ENCODE measurements at regions not wholly inside any gene's neighbourhood (a gene's known extent, or its start where the extent isn't known, plus 50 kb on each side); places are given as distances from the start of the nearest gene placed in this dataset.

GRCh38 chr12:17028348-17028747, 422.4 kb upstream of the LMO3 start:
- no peak for TF ChIP-seq GATA3 (IDR thresholded peaks at IDR 0.05; ENCODE audit: low read depth, low read length)
- no peak for TF ChIP-seq GATA2 (IDR thresholded peaks at IDR 0.05; ENCODE audit: low read depth, low read length)

DNA sequence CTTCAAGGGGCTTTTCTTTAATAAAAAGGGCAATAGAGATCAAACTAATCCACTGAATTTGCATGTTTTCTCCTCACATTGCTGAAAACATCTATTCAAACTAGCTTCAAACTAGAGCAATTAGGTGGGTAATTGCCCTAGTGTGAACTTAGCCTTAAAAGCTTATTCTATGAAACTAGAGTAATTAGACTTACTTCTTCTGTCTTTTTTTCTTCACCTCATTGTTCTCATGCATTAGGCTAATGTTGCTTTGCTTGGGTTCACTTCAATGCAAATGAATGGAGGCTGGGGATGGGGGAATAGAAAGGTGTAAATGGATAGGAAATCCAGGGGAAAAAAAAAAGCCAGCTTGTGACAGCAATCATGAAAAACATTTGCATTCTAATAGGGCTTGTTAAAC, 414.8 kb upstream of the LMO3 start:
- no peak for TF ChIP-seq GATA2 (IDR thresholded peaks at IDR 0.05; ENCODE audit: low read depth, low read length)

DNA sequence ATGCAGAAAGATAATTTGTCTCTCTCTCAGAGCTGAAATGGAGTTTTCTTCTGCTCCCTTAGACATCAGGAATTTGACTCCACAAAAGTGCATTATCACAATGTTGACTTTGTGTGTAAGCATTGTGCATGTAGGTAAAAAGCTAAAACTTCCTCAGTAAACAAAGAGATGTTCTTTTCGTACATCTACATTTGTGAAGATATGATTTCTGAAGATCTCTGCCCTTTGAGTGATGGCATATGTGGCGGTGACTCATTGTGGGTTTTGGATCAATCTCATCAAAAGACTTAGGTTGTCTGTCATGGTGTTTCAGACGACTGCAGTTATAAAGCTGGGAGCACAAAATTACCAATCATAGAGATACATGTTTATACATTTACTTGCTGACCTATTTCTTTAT, 411.4 kb upstream of the LMO3 start:
- TF ChIP-seq GATA3 (IDR thresholded peaks at IDR 0.05; ENCODE audit: low read depth, low read length): no peak
- no peak for TF ChIP-seq GATA2 (IDR thresholded peaks at IDR 0.05; ENCODE audit: low read depth, low read length)

- TF ChIP-seq GATA2 (IDR thresholded peaks at IDR 0.05; ENCODE audit: low read depth, low read length) (no peak), GATA3 (IDR thresholded peaks at IDR 0.05; ENCODE audit: low read depth, low read length) (no peak)
These were observed 410.3 kb upstream of the LMO3 start for GRCh38 chr12:17016116-17016864.

- no peak for TF ChIP-seq GATA2 (IDR thresholded peaks at IDR 0.05; ENCODE audit: low read depth, low read length)
- no peak for TF ChIP-seq GATA3 (IDR thresholded peaks at IDR 0.05; ENCODE audit: low read depth, low read length)
These were observed 409.5 kb upstream of the LMO3 start for GRCh38 chr12:17015501-17015900.

DNA sequence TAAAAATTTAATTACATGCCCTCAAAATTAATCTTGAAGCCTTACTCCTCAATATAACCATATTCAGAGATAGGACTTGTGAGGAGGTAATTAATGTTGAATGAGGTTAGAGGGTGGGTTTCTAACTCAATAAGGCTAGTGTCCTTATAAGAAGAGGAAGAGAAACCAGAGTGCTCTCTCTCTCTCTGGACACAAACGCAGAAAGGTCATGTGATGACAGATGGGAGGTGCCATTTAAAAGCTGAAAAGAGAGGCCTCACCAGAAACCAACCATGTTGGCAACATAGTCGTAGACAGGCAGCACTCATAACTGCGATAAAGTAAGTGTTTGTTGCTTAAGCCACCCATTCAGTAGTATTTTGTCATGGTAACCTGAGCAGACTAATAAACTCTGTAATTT, 378.5 kb upstream of the LMO3 start:
- no peak for TF ChIP-seq GATA2 (IDR thresholded peaks at IDR 0.05; ENCODE audit: low read depth, low read length)
- no peak for TF ChIP-seq GATA3 (IDR thresholded peaks at IDR 0.05; ENCODE audit: low read depth, low read length)

DNA sequence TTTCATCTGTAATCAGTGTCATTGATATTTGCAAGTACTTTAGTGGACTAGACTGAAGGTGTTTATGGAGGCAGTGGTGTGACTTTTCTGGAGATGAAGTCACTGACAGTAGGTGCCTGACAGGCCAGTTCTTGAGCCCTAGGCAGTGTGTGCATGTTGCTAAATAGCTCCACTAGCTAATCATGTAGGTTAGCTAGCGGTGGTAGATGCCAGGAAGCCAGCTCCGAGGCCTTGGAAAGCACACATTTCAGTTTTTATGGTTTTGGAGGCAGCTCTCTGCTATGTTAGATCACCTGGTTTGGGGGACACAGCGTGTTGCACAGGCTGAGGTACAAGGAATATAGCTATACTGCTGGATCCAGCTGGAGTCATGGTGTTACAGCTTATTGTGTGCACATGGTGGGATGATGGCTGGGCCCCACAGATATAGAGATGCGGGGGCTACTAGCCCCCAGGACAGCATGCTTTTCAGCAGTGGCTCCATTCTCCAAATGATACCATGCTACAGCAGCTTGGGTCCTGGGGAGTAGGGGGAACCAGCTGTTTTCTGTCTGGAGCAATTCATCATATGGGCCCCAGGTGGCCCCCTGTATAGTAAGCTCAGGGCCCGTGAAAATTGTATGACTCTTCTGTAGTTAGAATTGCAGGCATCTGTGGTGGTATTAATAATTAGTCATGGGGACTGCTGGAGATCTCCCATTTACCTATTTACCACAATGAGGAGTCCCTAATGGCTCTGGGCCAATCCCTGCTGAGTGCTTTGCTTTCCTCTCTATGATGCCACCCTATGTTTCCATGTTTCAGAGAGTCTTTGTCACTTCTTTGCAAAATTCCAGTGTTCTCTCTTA, 367.2 kb upstream of the LMO3 start:
- no peak for TF ChIP-seq GATA2 (IDR thresholded peaks at IDR 0.05; ENCODE audit: low read depth, low read length)
- TF ChIP-seq GATA3 (IDR thresholded peaks at IDR 0.05; ENCODE audit: low read depth, low read length): no peak

DNA sequence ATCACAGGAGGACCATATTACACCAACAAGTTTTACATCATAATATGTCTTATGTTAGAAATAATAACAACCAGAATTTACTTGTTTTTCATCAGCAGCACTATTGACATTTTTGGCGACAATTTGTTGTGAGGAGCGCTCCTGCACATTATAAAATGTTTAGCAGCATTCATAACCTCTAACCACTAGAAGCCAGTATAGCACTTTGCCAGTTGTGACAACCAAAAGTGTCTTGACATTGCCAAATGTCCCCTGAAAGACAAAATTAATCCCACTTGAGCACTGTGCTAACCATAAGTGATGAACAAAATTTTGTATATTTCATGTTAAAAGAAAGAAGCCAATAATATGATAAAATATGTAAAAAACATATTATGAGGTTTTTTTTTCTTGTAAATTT, 356.9 kb upstream of the LMO3 start:
- no peak for TF ChIP-seq GATA2 (IDR thresholded peaks at IDR 0.05; ENCODE audit: low read depth, low read length)

DNA sequence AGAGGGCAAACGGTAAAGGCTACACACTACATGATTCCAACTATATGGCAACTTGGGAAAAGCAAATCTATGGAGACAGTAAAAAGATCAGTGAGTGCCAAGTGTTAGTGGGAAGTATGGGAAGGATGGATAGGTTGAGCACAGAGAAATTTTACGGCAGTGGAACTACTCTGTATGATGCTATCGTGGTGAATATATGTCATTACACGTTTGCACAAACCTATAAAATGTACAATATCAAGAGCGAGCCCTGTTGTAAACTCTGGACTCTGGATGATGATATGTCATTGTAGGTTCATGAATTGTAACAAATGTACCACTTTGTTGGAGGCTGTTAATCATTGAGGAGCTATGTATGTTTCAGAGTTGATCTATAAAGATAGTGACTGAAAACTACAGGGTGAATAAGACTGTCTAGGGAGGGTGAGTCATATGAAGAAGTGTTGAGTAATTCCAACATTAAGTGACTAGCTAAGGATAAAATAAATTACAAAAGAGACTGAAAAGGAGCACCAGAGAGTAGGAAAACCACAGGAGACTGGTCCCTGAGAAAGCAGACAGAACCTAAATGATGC, 349.2 kb upstream of the LMO3 start:
- TF ChIP-seq GATA2 (IDR thresholded peaks at IDR 0.05; ENCODE audit: low read depth, low read length): no peak
- TF ChIP-seq GATA3 (IDR thresholded peaks at IDR 0.05; ENCODE audit: low read depth, low read length): no peak

DNA sequence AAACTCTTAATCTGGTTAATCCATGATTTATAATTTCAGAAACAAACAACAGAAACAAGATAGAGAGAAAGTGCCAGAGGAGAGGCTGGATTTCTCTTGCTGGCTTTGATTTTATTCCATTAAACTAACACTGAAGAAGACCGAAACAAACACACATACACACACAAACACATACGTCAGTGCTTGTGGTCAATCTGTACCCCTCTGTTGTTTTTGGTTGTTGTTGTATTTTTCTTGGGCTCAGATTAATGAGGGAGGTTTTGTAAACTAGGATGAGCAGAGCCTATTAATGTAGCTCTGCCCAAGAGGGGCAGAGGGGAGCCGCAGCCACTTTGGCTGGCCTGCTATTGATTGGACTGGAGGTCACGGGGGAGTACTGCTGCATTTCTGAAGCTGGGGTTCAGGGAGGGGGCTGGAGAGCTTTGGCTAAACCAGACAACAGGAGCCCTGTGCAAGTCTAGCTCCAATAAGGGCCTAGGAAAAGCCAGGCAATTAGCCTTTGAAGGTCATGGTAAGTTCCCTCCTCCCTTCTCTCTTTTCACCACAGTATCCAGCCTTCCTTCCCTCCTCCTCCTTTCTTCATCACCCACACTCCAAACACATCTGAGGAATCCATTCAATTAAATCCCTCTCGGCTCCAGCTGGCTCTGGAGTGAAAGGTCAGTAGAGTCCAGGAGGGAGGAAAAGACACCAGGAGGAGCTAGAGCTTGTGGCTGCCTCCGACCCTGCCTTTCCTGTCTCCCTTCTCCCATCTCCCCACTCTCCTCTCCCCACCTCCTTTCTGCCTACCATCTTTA, 344.1 kb upstream of the LMO3 start:
- no peak for TF ChIP-seq GATA2 (IDR thresholded peaks at IDR 0.05; ENCODE audit: low read depth, low read length)
- TF ChIP-seq GATA3 (IDR thresholded peaks at IDR 0.05; ENCODE audit: low read depth, low read length): no peak

DNA sequence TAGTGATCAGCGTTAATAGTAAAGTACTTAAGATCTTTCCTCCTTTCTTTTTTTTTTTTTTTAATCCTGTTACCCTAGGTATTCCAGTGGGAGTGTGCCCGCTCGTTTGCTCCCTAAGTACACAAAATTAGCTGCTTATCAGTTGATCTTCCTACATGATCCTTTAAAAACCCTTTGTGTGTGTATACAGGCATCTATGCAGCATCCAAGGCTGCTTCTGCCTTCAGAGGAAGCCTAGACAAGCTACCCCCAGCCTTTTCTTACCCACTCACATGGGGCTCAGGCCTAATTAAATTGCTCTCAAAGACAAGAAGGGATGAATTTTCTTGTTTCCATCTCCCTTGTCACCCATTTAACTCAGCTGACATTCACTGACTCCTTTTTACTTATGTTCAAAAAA, 343.4 kb upstream of the LMO3 start:
- no peak for TF ChIP-seq GATA3 (IDR thresholded peaks at IDR 0.05; ENCODE audit: low read depth, low read length)

DNA sequence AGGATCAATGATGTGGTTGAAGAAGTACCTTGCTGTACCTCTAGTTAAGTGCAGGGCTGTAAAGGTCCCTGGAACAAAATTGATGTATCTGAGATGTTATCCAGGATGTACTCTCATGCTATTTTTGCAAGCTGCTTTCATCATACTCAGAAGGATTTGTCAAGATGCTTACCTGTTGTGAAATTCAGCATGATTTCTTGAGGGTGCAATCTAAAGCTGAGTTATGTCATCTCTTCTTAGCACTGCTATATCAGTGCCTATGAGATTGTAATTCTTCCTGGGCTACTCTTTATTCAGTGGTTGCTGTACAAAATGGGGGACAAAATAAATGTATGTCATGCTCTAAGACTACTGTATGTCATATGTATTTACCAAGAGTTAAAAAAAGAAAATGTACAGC, 340.7 kb upstream of the LMO3 start:
- no peak for TF ChIP-seq GATA3 (IDR thresholded peaks at IDR 0.05; ENCODE audit: low read depth, low read length)
- no peak for TF ChIP-seq GATA2 (IDR thresholded peaks at IDR 0.05; ENCODE audit: low read depth, low read length)

DNA sequence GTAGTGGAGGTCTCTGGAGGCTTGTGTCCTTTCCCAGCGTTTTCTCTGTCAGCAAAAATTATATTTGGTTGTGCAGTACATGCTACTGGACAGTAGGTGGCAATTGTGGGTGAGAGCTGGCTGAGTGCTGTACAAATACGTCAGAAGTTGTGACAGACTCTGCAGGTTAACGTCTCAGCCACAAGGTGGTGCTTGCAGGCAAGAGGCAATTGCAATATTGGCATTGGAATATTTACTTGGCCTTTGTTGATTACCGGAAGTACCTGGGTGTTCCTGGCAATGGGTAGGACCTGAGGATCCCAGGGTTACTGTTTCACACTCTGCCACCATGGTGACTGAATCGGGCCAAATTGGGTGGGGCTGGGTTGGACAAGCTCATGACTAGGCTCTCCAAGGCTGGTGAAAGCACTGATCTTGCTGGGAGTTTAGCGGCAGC, 333.9 kb upstream of the LMO3 start:
- TF ChIP-seq GATA2 (IDR thresholded peaks at IDR 0.05; ENCODE audit: low read depth, low read length) (no peak), GATA3 (IDR thresholded peaks at IDR 0.05; ENCODE audit: low read depth, low read length) (no peak)

GRCh38 chr12:16927259-16927658, 321.3 kb upstream of the LMO3 start:
- no peak for TF ChIP-seq GATA2 (IDR thresholded peaks at IDR 0.05; ENCODE audit: low read depth, low read length)
- TF ChIP-seq GATA3 (IDR thresholded peaks at IDR 0.05; ENCODE audit: low read depth, low read length): no peak
